Activated naive CD8-positive, alpha-beta T cell treated with anti-CD3 and anti-CD28 coated beads, Interleukin-2, amount 50 U/mL, for 16 hours (primary cell): ENCODE measurements at regions not wholly inside any gene's neighbourhood (a gene's known extent, or its start where the extent isn't known, plus 50 kb on each side); places are given as distances from the start of the nearest gene placed in this dataset.
"Not testable (repeated sequence)": the region's sequence is repeated elsewhere in the genome, so short reads cannot be mapped to it uniquely, and the experiment has no call there.

Source experiments
- DNase-seq: peaks from one replicate; pipeline ENCODE4 v3.0.0-alpha.2; 2020; ENCODE audit warnings: low read depth, low spot score

DNA sequence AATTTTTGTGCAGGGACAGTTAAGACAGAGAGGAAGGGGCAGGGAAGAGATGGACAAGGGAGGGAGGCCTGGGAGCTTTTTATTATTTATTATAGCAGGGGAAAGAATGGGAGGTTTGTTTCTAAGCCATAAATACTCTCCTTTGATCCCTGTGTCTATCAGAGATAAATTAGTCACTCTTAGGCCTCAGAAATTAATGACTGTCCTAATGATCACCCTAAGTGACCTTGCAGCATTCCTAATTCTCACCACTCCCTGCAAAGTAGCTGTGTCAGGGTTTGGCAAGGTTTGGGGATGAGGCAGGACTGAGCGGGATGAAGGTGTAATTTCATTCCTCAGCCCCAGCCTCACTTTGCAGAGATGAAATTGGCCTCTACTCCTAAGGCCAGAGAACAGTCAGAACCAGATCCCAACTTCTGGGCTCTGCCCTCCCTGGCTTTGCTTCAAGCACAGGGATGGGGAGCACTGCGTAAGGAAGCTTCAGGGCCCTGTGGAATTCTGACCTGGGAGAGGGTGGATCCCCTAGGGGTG is 95.0 kb downstream of the TMEM17 start:
- no peak for DNase-seq

DNA sequence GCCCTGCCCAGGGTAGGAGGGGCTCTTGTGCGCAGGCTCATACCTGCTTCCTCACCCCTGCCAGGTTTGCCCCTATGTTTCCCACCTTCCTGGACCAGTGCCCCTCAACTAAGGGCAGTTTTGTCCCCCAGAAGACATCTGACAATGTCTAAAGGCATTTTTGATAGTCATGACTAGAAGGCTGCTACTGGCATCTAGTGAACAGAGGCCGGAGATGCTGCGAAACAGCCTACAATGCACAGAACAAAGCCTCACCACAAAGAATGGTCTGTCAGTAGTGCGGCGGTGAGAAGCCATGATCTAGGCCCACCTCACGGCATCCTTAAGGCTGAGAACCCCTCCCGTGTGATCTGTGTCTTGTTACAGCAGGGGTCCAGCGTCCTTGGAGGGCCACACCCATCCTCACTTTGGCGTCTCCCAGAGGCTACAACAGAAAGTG is 96.0 kb downstream of the TMEM17 start:
- DNase-seq: no peak

DNA sequence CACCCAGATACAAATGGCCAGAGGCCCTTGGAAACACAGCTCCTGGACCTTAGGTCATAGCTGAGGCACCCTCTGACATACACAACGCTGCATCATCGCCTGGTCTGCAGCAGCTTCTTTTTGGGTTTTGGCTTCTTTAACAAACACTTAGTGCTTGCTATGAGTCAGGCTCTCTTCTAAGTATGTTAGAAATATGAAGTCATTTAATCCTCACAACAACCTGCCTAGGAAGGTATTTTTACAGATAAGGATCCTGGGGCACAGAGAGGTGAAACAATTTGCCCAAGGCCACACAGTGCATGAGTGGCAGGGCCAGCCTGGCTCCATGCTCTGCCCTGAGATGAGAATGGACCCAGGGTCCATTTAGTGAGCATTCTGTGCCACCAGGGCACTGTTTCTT is 96.6 kb downstream of the TMEM17 start:
- DNase-seq: no peak

DNA sequence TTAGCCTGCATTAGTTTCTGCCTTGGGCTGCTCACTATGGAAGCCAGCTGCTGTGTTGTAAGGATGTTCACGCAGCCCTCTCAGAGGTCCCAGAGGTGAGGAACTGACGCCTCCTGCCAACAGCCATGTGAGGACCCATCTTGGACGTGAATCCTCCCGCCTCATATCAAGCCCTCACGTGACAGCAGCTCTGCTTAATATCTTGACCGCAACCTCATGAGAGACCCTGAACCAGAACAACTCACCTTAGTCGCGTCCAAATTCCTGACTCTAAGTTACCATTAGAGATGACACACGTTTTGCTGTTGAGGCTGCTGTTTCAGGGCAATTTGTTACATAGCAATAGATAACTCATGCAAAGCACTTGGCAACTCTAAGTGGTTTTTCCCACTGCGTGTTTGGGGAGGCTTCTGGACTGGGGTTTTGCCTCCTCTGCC is 97.7 kb downstream of the TMEM17 start:
- DNase-seq: no peak

DNA sequence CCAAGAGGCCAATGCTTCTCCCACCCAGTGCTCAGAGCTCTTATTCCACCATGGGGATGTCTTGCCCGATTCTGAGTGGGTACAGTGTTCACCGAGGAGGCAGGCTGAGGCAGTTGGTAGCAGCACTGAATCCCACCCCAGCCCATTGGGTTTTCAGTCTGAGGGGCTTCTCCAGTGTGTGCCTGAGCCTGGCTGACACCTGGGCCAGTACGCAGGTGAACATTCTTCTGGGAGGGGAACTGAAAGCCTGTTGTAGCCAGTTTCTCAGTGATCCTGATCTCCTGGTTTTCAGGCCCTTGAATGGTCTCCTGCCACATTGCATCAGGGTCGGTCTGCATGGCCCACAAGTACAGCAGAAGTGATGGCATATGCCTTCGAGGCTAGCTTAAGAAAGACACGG is 98.2 kb downstream of the TMEM17 start:
- no peak for DNase-seq

DNA sequence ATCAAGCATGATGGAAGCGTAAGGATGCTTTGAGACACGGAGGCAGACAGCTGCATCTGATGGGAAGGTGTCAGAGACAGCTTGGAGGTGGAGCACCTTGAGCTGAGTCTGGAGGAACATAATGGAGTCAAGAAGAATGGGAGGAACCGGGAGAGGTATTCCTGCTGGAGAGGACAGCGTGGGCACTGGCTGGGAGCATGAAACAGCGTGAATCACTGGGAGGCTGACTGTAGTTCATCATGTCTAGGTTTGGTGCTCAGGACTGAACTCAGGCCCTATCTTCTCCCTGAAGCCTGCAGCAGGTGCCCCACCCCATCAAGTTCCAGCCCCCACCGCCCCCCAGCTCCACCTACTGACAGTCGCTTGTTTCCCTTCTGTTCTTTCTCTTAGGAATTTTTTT is 98.6 kb downstream of the TMEM17 start:
- DNase-seq: no peak

DNA sequence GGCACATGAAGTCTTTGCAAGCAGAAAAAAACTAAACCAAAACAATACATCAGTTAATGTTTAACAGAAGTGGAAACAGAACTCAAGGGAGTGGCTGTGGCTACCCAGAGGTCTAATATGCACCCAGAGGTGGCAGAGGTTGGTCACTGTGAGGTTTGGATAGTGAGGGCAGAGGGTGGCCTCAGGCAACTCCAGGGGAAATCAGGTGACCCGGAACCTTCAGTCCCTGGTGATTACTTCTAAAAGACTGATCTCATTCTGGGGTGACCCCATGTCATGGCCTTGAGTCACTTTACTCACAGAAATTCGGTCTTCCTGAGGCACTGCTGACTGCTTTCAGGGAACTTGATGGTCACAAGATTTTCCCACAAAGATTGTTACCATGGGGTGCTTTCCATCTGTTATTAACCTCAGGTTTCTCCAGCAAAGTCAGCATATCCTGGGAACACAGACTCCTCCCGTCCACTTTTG is 99.4 kb downstream of the TMEM17 start:
- no peak for DNase-seq

DNA sequence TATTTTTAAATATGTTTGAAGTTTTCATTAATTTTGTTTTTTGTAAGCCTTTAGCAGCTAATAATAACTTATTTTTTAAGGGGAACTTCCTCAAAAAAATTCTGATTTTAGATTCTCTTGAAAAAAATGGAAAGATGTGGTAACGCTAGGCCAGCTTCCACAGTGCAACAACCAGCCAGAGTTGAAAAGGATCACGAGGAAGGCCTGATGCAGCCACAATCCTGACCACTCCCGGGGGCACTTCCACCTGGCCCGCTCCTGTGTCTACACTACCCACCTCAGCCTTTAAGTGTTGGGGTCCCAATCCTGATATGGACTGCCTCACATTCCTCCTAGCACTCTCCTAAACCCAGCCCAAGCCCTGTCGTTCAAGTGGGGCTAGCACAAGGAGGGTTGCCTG is 101.1 kb downstream of the TMEM17 start:
- no peak for DNase-seq

DNA sequence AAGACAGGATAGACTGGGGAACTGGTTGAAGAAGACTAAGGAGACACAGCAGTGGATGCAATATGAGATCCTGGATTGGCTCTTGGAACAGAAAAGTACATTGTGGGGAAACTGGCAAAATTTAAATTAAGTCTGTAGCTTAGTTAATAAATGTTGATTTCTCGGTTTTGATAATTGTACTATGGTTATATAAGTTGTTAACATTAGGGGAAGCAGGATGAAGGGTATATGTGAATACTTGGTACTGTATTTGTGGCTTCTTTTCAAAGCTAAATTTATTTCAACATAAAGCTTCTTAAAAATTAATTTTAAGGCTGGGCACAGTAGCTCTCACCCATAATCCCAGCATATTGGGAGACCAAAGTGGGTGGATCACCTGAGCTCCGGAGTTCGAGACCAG is 103.8 kb downstream of the TMEM17 start:
- DNase-seq: no peak

DNA sequence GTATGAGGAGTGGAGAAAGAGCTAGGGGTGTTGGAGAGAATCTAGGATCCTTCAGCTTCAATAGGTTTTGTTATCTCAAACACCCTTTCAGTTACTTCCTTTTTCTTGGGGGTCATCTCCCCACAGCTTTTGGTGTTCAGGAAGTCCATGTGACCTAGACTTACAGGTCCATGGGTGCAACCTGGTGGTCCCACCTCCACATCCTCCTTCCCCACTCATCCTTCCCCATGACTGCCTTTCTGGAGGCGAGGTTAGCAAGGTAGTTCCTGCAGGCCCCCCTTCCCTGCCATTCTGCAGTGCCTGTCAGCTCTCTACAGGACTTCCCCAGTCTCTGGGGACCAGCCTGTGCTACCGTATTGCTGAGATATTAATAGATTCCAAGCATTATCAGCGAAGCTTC is 107.6 kb downstream of the TMEM17 start:
- no peak for DNase-seq

DNA sequence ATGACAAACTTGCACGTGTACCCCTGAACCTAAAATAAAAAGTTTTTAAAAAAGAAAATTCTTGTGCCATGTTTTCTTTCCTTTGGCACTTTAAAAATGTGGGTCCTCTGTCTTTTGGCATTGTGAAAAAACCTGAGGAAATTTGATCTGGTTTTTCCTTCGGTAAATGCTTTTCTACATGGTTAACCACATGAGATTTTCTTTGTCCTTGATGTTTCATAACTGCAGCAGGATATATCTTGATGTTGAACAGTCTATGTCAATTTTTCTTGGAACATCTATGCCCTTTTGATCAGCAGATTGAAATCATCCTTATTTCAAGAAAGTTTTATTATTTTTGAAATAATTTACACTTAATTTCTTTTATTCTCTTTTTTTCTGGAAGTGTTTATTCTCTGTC is 109.1 kb downstream of the TMEM17 start:
- no peak for DNase-seq

DNA sequence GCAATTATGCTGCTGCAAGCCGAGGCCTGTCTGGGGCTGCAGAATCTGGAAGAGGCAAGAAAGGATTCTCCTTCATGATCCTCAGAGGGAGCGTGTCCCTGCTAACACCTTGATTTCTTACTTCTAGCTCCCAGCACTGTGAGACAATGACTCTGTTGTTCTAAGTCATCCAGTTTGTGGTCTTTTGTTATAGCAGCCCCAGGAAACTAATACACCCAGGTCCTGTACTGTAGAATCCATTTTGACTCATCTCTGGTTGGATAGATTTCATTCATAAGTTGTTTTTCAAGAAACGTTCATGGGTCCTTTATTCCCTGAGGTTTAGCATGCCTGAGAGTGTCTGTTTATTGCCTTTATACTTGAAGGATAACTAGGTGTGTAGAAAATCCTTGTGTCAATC is 112.7 kb downstream of the TMEM17 start:
- no peak for DNase-seq

DNA sequence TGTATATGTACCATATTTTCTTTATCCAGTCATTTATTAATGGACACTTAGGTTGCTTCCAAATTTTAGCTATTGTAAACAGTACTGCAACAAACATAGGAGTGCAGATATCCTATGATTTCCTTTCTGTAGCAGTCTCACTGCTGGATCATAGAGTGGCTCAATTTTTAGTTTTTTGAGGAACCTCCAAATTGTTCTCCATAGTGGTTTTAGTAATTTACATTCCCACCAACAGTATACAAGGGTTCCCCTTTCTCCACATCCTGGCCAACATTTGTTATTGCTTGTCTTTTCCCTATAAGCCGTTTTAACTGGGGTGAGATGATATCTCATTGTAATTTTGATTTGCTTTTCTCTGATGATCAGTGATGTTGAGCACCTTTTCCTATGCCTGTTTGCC is 114.3 kb downstream of the TMEM17 start:
- no peak for DNase-seq

DNA sequence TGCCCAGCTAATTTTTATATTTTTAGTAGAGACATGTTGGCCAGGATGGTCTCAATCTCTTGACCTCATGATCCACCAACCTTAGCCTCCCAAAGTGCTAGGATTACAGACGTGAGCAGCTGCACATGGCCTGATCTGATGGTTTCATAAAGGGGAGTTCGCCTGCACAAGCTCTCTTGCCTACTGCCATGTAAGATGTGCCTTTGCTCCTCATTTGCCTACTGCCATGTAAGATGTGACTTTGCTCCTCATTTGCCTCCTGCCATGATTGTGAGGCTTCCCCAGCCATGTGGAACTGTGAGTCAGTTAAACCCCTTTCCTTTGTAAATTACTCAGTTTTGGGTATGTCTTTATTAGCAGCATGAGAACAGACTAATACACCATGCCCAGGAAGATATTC is 119.6 kb downstream of the TMEM17 start:
- not testable (repeated sequence) for DNase-seq

DNA sequence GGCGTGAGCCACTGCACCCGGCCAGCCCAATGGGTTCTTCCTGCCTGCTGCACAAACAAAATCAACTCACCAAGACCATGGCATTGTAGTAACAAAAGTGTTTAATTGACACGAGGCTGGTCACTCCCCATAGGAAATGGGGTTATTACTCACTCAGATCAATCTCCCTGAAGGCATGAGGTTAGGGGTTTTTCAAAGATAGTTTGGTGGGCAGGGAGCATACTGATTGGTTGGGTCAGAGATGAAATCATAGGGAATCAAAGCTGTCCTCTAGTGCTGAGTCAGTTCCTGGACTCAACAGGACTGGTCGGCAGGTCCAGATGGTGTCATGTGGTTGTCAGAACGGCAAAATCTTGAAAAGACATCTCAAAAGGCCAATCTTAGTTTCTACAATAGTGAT is 122.1 kb downstream of the TMEM17 start:
- no peak for DNase-seq

DNA sequence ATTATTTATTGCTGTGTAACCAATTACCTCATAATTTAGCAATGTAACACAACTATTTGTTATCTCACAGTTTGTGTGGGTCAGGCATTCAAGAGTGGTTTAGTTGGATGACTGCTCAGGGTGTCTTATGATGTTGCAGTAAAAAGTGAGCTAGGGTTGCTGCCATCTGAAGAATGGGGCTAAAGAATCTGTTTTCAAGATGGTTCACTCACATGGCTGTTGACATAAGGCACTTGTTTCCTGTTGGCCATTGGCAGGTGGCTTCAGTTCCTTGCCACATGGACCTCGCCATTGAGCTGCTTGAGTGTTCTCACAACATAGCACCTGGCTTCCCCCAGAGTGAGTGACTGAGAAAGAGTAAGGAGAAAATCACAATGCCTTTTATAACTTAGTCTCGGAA is 123.2 kb downstream of the TMEM17 start:
- DNase-seq: no peak

DNA sequence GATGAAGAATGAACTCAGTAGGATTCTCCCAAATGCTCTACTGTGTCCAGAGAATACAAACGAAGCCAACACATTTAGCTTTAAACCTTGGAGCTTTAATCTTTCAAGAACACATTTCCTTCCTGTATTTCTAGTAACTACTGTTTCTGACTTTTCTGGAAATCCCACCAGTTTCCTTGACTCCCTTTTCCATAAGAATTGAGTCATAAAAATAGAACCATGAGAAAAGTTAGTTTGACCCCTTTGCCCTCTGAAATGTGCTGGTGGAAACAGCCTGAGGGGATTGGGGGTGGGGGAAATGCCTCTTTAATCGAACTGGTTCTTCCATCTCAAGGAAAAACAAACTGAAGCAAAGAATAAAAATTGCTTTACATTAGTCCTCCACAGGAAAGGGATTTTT is 123.9 kb downstream of the TMEM17 start:
- DNase-seq: no peak

DNA sequence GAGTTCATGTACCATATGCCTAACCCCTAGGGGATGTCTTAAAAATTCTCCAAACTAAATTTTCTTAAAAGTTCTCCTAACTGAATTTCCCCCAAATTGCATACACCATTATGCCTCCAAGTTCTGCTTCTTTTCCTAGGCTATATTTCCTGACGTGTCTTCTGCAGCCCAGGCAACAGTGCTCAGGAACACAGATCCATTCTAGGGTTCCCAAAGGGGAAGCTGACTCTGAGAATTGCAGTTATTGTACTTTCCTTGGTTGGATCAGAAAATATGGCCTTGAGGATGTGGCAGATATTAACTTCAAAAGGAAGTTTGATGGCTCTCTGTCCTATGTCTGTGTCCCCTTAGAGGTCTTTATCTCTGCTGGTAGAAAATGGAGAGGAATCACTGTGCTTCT is 124.3 kb downstream of the TMEM17 start:
- no peak for DNase-seq

DNA sequence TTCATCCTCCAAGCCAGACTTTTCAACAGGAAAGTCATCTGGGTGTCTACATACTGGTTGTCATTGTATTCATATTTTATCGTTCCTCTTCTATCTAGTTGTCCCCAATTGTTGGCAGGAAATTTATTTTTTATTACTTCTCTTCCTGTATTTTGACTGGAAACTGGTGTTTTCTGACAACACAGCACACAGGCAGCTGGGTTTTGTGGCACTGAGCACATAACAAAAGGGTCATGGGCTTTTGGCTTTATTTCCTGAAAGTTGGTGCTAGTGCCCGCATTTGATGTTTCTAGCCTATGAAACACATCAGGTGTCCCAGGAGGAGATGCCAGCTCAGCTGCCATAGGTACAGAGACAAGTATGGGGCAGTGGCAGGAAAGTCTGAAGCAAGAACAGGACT is 126.4 kb downstream of the TMEM17 start:
- no peak for DNase-seq

DNA sequence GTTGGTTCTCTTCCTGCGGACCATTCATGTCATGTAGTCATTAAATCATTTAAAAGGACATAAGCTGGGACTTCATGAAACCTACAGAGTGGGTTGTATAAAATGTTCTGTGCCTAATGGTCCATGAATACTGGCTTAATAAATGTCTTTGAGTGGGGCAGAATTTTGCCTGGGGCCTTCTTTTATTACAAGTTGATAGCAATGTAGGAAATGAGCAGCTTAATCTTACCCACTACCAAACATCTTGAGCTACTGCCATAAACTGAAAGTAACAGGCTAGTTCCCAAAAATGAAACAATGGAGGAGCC is 130.9 kb downstream of the TMEM17 start:
- no peak for DNase-seq

DNA sequence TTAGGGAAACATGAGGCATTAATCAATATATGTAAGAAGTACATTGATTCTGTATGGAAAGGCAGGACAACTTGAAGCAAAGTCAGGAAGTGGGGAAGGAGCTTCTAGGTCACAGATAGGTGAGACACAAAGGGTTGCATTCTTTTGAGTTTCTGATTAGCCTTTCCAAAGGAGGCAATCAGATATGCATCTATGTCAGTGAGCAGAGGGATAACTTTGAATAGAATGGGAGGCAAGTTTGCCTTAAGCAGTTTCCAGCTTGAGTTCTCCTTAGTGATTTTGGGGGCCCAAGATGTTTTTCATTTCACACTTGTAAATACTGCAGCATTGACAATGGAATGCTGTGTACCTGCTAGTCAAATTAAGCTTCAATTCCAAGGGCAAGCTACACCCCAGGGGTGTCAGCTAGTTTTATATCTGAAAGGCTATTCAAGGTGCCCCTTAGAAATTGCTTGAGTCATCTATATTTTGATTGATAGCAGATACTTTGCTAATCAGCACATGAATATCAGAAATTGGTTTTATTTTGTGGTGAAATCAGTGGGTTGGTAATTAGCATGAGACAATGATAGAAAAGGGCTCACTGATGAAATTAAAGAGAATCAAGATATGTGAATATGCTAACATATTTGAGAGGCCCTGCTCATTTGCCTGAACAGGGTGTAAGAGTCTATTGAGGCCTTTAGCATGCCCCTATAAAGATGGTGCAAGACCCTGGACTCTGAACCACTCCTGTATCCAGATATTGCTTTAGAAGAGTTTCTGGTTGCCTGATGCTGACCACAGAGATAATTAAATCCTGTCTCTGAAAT is 131.5 kb downstream of the TMEM17 start:
- no peak for DNase-seq

DNA sequence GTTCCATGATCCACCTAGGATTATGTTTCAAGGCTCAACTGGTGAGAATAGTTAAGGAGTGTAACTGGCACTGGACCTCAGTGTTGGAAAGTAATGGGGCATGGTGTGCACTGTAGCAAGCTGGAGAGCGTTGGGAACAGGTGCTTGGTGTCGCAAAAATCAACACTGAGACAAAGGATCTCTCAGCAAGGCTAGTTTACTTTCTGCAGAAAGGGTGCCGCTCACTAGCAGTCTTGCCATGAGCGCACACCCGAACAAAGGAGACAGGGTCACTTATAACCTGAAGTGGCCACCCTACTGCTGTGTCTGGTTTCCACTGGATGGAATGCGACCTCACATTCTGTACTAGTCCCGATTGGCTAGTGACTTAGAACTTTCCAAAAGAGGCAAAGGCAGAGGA is 133.2 kb downstream of the TMEM17 start:
- no peak for DNase-seq

DNA sequence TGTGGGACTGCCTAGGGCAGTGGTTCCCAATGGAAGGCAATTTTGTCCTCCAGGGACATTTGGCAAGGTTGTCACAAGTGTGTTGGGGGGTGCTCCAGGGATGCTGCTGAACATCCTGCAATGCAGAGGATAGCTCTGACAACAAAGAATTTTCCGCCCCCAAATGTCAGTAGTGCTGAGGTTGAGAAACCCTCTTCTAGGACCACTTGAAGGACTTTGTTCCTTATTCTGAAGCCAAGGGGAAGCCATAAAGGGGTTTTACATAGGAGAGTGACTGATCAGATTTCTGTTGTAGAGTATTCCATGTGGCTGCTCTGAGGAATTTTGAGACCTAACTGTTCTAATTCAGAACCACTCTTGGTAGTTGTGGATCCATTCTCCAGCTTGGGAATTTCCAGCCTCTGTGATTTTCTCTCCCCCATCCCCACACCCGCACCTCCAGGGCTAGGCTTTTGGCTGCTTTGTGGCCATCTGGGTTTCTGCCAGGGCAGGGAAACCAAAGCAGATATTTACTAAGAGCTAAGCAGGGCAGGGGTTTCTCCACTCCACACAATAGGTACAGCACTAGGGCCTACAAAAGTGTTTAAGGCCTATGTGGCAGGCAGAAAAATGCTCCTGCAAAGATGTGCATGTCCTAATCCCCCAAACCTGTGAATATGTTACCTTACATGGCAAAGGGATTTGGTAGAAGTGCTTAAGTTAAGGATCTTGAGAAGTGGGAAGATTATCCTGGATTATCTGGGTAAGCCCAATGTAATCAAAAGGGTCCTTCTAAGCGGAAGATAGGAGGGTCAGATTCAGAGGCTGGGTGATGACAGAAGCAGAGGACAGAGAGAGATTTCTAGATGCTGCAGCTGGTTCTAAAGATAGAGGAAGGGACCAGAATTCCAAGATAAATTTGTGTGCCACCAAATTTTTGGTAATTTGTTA is 135.4 kb downstream of the TMEM17 start:
- no peak for DNase-seq
